H9 (cell line): ENCODE measurements at regions not wholly inside any gene's neighbourhood (a gene's known extent, or its start where the extent isn't known, plus 50 kb on each side); places are given as distances from the start of the nearest gene placed in this dataset.

ENCODE experiments used
- DNase-seq: peaks from one replicate; pipeline ENCODE4 v3.0.0-alpha.2; 2017
- H2AFZ ChIP-seq: one replicate; pipeline ENCODE4 v1.6.1; 2013; ENCODE audit warnings: mild to moderate bottlenecking, low read length, control low read depth, moderate library complexity
- H2AK5ac ChIP-seq: 2 replicates; pipeline ENCODE4 v1.6.1; 2013; ENCODE audit warnings: low read length, control low read depth, mixed read lengths; ENCODE audit not compliant: insufficient read length
- H2BK120ac ChIP-seq: one replicate; pipeline ENCODE4 v1.6.1; 2013; ENCODE audit warnings: low read depth, mild to moderate bottlenecking, low read length, control low read depth, inconsistent platforms; ENCODE audit not compliant: poor library complexity, severe bottlenecking
- H2BK12ac ChIP-seq: 2 replicates; pipeline ENCODE4 v1.6.1; 2013; ENCODE audit warnings: low read length, control low read depth, mixed read lengths, low read depth; ENCODE audit not compliant: insufficient read length
- H2BK15ac ChIP-seq: 2 replicates; pipeline ENCODE4 v1.6.1; 2013; ENCODE audit warnings: low read depth, low read length, control low read depth
- H2BK20ac ChIP-seq: one replicate; pipeline ENCODE4 v1.6.1; 2013; ENCODE audit warnings: low read depth, mild to moderate bottlenecking, low read length, control low read depth, inconsistent platforms; ENCODE audit not compliant: poor library complexity, severe bottlenecking
- H2BK5ac ChIP-seq: 2 replicates; pipeline ENCODE4 v1.6.1; 2013; ENCODE audit warnings: low read length, control low read depth, mixed read lengths; ENCODE audit not compliant: insufficient read length
- H3K14ac ChIP-seq: 2 replicates; pipeline ENCODE4 v1.6.1; 2013; ENCODE audit warnings: low read length, control low read depth; ENCODE audit not compliant: insufficient read depth
- H3K18ac ChIP-seq: 2 replicates; pipeline ENCODE4 v1.6.1; 2013; ENCODE audit warnings: low read depth, mild to moderate bottlenecking, mixed read lengths, low read length, control low read depth; ENCODE audit not compliant: insufficient read length
- H3K23ac ChIP-seq: 2 replicates; pipeline ENCODE4 v1.6.1; 2013; ENCODE audit warnings: low read length, control low read depth, mixed read lengths, low read depth; ENCODE audit not compliant: insufficient read length
- H3K23me2 ChIP-seq: 2 replicates; pipeline ENCODE4 v1.6.1; 2013; ENCODE audit warnings: low read depth, mild to moderate bottlenecking, mixed read lengths, low read length, control low read depth; ENCODE audit not compliant: insufficient read length, poor library complexity, severe bottlenecking
- H3K27ac ChIP-seq: 2 replicates; pipeline ENCODE4 v1.5.1; 2013; ENCODE audit warnings: low read length, control low read depth, mixed read lengths, low read depth; ENCODE audit not compliant: insufficient read length
- H3K27me3 ChIP-seq: 2 replicates; pipeline ENCODE4 v1.6.1; 2013; ENCODE audit warnings: low read length, control low read depth, inconsistent platforms; ENCODE audit not compliant: insufficient read depth
- H3K4ac ChIP-seq: 2 replicates; pipeline ENCODE4 v1.6.1; 2013; ENCODE audit warnings: low read depth, mild to moderate bottlenecking, control low read depth, inconsistent platforms, low read length, moderate library complexity
- H3K4me1 ChIP-seq: 2 replicates; pipeline ENCODE4 v1.6.1; 2013; ENCODE audit warnings: low read length, control low read depth, inconsistent platforms; ENCODE audit not compliant: insufficient read depth
- H3K4me2 ChIP-seq: 2 replicates; pipeline ENCODE4 v1.6.1; 2013; ENCODE audit warnings: low read length, control low read depth, mixed read lengths; ENCODE audit not compliant: insufficient read length, insufficient read depth
- H3K56ac ChIP-seq: 2 replicates; pipeline ENCODE4 v1.6.1; 2013; ENCODE audit warnings: low read depth, mild to moderate bottlenecking, mixed read lengths, low read length, control low read depth; ENCODE audit not compliant: insufficient read length
- H3K79me1 ChIP-seq: 2 replicates; pipeline ENCODE4 v1.6.1; 2013; ENCODE audit warnings: low read depth, mild to moderate bottlenecking, moderate library complexity, low read length, control low read depth, inconsistent platforms; ENCODE audit not compliant: insufficient read depth, poor library complexity, severe bottlenecking
- H3K79me2 ChIP-seq: 2 replicates; pipeline ENCODE4 v1.6.1; 2013; ENCODE audit warnings: low read length, control low read depth, inconsistent platforms; ENCODE audit not compliant: insufficient read depth
- H3K9ac ChIP-seq: 2 replicates; pipeline ENCODE4 v1.6.1; 2013; ENCODE audit warnings: low read length, control low read depth, mixed read lengths; ENCODE audit not compliant: insufficient read length; ENCODE audit errors: extremely low read depth
- H3K9me3 ChIP-seq: one replicate; pipeline ENCODE4 v1.6.1; 2013; ENCODE audit warnings: low read depth, low read length, inconsistent platforms; ENCODE audit not compliant: control insufficient read depth
- H3T11ph ChIP-seq: one replicate; pipeline ENCODE4 v1.6.1; 2013; ENCODE audit warnings: mild to moderate bottlenecking, low read length, control low read depth, inconsistent platforms
- H4K20me1 ChIP-seq: one replicate; pipeline ENCODE4 v1.6.1; 2013; ENCODE audit not compliant: control insufficient read depth, insufficient read length, insufficient read depth
- H4K5ac ChIP-seq: 2 replicates; pipeline ENCODE4 v1.6.1; 2013; ENCODE audit warnings: low read depth, mild to moderate bottlenecking, mixed read lengths, low read length, control low read depth; ENCODE audit not compliant: insufficient read length
- H4K8ac ChIP-seq: replicated peaks from 2 replicates; pipeline ENCODE4 v1.6.1; 2013; ENCODE audit warnings: low read length, control low read depth, mixed read lengths, low read depth; ENCODE audit not compliant: insufficient read length
- H4K91ac ChIP-seq: 2 replicates; pipeline ENCODE4 v1.6.1; 2013; ENCODE audit warnings: low read depth, mild to moderate bottlenecking, moderate library complexity, mixed read lengths, low read length, control low read depth; ENCODE audit not compliant: insufficient read length
- H3K27ac Mint-ChIP-seq, 3 experiments: 2 replicates in 2 of 3; 3 replicates in 1 of 3; pipeline ENCODE4 v1.8.0; 2020 to 2021; ENCODE audit warnings: mixed read lengths in 3 of 3, mild to moderate bottlenecking in 1 of 3, moderate library complexity in 1 of 3
- H3K27me3 Mint-ChIP-seq: 2 replicates; pipeline ENCODE4 v1.8.0; 2021; ENCODE audit warnings: low read depth, mild to moderate bottlenecking, moderate library complexity, mixed read lengths
- H3K36me3 Mint-ChIP-seq, 3 experiments: 2 replicates in 2 of 3; 3 replicates in 1 of 3; pipeline ENCODE4 v1.8.0; 2020 to 2021; ENCODE audit warnings: low read depth in 3 of 3, mixed read lengths in 3 of 3; ENCODE audit not compliant: insufficient read depth in 1 of 3
- H3K4me1 Mint-ChIP-seq, 2 experiments: 2 replicates each; pipeline ENCODE4 v1.8.0; 2020; ENCODE audit warnings: mixed read lengths in 2 of 2
- H3K4me3 Mint-ChIP-seq, 2 experiments: 2 replicates in 1 of 2; 3 replicates in 1 of 2; pipeline ENCODE4 v1.8.0; 2020 to 2021; ENCODE audit warnings: mild to moderate bottlenecking in 2 of 2, mixed read lengths in 2 of 2, moderate library complexity in 1 of 2
- H3K9me3 Mint-ChIP-seq, 2 experiments: 2 replicates in 1 of 2; 3 replicates in 1 of 2; pipeline ENCODE4 v1.8.0; 2020; ENCODE audit warnings: mild to moderate bottlenecking in 2 of 2, mixed read lengths in 2 of 2, moderate library complexity in 1 of 2
- CTCF ChIP-seq: fragments of 200-600 bp; sonication (generic); conservative IDR thresholded peaks from 3 replicates; pipeline ENCODE4 v1.8.0; 2021; ENCODE audit warnings: antibody characterized with exemption, mild to moderate bottlenecking
- WGBS: extraction: QIAGEN DNeasy Blood & Tissue Kit; methylation state at CpG from one replicate; pipeline ENCODE4 v1.1.7; 2013; ENCODE audit warnings: missing lambda C conversion rate, low lambda C conversion rate, mixed read lengths; ENCODE audit not compliant: insufficient read length; ENCODE audit errors: extremely low coverage; 5-methylcytosine and 5-hydroxymethylcytosine counted together

GRCh38 chr7:130936202-130936931, 202.4 kb upstream of the KLF14 start:
- no peak overlapping the region for H3K9ac ChIP-seq
- no CpG with 5 or more reads among the region's 7 CpGs for WGBS
- no peak overlapping the region for H3K14ac ChIP-seq
- H2BK15ac ChIP-seq = no peak overlapping the region
- no peak for DNase-seq
- no peak overlapping the region for H3K4me3 Mint-ChIP-seq
- no peak overlapping the region for H2BK20ac ChIP-seq
- no peaks in the 10 kb centered on the region for H3K27me3 ChIP-seq
- H3K27ac Mint-ChIP-seq = no peak overlapping the region; a peak in 1 of 7 replicates
- no peaks in the 10 kb centered on the region for H3K9me3 Mint-ChIP-seq
- no peaks in the 10 kb centered on the region for H3K79me2 ChIP-seq
- no peaks in the 10 kb centered on the region; the same call in 1 of the 2 replicates for H3K4me1 ChIP-seq
- H2BK12ac ChIP-seq = no peak overlapping the region
- no peak overlapping the region for H4K8ac ChIP-seq
- no peak overlapping the region for H3K23ac ChIP-seq
- H4K91ac ChIP-seq = no peak overlapping the region
- no peak overlapping the region for H3K27ac ChIP-seq
- no peak overlapping the region for H3K4ac ChIP-seq
- no peak overlapping the region for H3K18ac ChIP-seq
- H3K27me3 Mint-ChIP-seq = no peaks in the 10 kb centered on the region
- no peaks in the 10 kb centered on the region for H3K23me2 ChIP-seq
- H2BK120ac ChIP-seq = no peak overlapping the region
- no peak overlapping the region for H2AK5ac ChIP-seq
- no peak overlapping the region for H3K56ac ChIP-seq
- H3T11ph ChIP-seq = no peak overlapping the region
- no peak for TF ChIP-seq CTCF
- no peak overlapping the region for H2BK5ac ChIP-seq
- H3K79me1 ChIP-seq = no peaks in the 10 kb centered on the region
- H3K4me1 Mint-ChIP-seq = peaks cover 20 to 21% of the 10 kb centered on the region in 2 experiments
- H2AFZ ChIP-seq = no peak overlapping the region
- no peaks in the 10 kb centered on the region for H4K20me1 ChIP-seq
- no peaks in the 10 kb centered on the region; a peak in 1 of 7 replicates for H3K36me3 Mint-ChIP-seq
- H3K9me3 ChIP-seq = no peaks in the 10 kb centered on the region
- no peak overlapping the region for H4K5ac ChIP-seq
- H3K4me2 ChIP-seq = no peak overlapping the region
